ENCODE measurements at regions not wholly inside any gene's neighbourhood (a gene's known extent, or its start where the extent isn't known, plus 50 kb on each side); places are given as distances from the start of the nearest gene placed in this dataset.
A peak's percentile ranks its signal among the peaks of the same experiment; 100 is the strongest.
"Not testable (repeated sequence)": the region's sequence is repeated elsewhere in the genome, so short reads cannot be mapped to it uniquely, and the experiment has no call there.

DNA sequence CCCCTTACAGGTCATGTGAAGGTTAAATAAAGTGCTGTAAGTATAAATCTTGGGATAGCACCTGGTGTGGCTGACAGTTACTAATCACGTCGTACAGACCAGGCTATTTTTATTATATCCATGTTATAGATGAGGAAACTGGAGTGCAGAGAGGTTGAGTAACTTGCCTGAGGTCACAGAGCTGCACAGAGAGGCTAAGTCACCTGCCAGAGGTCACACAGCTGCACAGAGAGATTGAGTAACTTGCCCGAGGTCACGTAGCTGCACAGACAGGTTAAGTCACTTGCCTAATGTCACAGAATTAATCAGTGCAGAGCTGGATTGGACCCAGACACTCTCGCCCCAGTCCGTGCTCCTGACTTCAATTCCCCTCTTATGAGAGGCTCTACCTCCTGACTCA, 171.5 kb downstream of the NUP210 start:
- DNase-seq (ENCODE audit: low spot score): no peak

DNA sequence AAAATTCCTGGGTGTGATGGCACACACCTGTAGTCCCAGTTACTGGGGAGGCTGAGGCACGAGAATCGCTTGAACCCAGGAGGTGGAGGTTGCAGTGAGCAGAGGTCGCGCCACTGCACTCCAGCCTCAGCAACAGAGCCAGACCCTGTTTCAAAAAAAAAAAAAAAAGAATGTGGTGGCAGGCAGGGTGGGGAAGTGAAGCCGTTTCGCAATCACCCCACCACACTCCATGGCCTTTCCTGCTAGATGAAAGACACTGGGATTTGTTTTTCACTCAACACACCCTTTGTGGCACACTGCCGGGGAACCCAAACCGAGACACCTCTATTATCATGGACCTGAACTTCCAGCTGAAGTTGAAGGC, 172.4 kb upstream of the IQSEC1 start:
- peak; percentile 65 for DNase-seq (ENCODE audit: low spot score)

DNA sequence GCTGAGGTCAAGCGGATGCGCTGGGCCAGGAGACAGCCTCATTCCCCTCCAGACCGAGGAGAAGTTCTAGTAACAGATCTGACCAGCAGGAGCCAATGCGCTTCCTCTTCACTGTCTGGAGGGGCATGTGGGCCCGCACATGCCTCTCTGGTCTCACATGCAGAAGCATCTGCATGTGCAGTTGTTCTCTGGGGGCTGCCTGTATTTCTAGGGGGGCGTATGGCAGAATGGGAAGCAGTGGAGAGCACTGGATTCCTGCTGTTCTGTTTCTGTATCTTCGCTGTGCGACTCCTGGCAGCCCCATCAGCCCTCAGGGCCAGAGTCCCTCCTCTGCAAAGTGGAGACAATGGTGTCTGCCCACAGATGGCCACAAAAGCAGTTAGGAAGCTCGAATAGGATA, 170.4 kb upstream of the IQSEC1 start:
- DNase-seq (ENCODE audit: low spot score): no peak

DNA sequence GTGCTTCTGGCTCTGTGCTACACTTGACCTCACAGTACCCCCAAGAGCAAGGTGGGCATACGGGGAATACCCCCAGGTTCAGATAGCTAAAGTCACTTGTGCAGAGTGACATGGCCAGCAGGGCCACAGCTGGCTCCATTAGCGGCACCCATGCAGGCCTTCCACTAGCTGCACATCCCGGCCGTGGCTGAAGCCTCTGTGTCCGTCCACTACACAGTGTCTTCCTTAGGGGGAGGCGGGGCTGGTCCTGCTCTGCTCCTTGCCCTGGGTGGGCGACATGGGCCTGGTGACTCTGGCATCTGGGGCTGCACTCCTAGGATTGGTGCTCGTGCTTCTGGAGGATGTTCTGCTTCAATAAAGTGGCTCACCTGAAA, 169.1 kb upstream of the IQSEC1 start:
- DNase-seq (ENCODE audit: low spot score): no peak

DNA sequence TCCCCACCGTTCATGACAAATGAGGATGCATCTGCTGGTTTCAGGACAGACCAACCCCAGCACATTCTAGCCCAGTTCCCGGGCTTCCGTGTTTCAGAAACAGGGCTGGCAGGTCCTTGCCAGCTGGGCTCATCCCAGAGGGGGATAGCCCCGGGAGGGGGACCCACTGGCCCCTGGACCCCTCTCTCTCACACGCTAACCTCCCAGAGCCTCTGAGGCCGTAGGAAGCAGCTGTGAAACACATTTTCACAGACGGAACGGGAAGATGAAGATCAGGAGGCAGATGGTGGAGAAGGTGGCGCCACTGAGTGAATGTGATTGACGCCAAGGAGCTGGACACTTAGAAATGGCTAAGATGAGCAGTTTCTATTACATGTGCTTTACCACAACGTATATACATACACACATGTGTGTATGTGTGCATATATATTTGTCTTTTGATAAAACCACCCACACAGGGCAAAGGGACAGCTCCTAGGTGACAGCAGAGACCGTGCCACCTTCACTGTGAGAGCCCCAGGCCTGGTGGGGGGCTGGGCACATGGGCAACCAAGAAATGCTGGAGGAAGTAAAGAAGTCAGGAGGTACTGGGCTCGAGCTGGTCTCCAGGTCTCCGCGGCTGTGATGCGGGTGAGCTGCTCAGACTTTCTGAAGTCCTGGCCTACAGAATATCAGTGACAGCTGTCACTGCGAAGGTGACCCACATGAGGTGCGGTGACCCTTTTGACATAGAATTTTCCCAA, 168.6 kb upstream of the IQSEC1 start:
- no peak for DNase-seq (ENCODE audit: low spot score)

DNA sequence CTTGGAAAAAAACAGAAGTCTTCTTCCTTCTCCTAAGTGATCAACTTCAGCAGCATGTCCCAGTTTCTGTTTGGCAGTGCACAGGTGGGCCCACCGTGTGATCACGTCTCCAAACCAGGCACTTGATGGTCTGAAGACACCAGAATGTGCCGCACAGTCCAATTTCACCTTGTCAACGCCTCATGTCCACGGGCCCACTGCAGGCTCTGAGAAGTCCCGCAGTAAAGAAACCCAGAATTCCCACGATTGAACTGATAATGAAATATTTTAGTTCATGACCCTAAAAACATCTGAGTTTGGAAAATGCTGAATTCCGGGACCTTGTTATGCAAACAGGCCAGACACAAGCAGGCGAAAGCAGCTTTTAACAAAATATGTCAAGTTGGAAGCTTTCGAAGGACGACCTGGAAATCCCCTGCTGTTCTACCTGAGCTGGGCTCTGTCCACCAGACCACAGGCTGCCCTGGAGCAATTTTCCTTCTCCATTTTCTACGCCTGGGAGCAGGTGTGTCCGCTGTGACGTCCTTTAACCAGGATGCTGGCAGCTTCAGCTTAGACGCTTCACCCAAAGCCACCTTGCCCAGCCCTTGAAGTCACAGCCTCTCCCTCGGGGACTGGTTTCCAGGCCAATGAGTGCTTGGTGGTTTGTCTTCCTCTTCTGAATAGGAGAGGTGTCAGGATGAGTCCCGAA, 167.8 kb upstream of the IQSEC1 start:
- no peak for DNase-seq (ENCODE audit: low spot score)

DNA sequence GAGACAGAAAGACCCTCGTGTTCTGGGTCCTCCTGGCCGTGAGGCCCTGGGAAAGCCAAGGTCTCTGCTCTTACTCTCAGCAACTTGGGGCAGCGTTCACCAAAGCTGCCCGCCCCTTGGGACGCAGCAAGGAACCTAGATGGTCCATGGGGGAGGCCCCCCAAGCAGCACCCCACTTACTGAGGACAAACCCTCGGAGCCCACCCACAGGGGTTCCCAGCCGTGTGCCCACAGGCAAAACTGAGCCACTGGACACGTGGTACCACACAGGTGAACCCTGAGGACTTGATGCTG, 166.2 kb upstream of the IQSEC1 start:
- no peak for DNase-seq (ENCODE audit: low spot score)

DNA sequence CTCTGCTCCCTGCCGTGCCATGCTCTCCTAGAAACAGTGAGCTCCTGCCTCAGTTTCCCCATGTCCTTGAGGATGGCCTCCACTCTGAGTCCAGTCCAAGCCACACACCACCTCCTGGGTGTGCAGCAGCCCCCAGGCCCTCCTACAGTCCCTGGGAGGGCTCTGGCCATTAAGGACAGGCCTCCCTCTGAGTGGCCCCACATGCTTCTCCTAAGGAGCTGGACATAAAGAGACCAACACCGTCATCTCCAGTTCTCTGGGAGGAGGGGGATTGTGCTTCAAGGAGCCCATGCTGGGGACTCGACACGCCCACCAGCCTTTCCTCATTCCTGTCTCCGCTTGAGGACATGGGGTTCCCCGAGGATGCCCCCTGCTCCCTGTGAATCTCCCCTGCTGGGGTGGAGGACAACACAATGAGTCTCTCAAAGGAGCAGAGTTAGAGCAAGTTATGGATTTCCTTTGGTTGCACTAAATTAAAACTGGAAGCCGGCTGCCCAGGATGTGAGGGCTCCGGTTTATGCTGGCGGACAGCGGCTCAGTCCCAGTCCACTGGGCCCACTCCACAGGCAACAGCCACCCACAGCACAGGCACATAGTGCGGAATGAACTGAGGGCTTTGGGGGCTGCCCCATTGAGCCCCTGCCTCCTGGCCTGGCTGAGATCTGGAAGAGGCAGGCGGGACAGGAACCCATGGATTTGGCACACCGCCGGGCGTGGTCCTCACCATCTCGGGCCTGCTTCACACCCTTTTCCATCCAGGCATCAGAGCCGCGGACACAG, 165.6 kb upstream of the IQSEC1 start:
- DNase-seq (ENCODE audit: low spot score): no peak

DNA sequence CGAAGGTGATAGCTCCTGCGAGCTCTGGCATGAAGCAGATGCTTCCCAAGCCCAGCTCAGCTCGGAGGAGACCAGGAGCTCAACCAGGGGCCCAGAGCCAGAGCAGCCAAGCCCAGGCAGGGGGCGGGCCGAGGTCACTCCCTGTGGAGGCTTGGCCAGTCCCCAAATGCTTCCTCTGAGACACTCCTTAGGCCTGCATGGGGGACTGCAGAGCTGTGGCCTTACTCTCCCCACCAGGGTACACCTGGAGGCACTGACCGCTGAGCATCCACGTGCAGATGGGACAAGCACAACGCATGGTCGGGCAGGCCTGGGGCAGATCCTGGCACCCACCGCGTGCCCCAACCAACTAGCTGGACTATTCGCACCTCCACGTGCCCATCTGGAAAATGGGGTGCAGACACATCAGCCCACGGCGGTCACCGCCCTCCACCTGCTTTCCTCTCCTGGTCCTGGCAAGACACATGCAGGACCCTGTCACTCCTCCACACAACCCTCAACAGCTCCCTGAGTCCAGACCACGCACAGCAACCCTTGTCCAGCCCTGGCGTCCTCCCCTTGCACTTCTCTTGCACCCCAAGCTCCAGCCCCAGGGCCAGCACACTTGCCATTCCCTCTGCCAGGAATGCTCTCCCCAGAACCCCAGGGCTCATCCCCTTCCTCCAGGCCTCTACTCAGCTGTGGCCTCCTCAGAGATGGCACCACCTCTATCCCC, 164.7 kb upstream of the IQSEC1 start:
- no peak for DNase-seq (ENCODE audit: low spot score)

DNA sequence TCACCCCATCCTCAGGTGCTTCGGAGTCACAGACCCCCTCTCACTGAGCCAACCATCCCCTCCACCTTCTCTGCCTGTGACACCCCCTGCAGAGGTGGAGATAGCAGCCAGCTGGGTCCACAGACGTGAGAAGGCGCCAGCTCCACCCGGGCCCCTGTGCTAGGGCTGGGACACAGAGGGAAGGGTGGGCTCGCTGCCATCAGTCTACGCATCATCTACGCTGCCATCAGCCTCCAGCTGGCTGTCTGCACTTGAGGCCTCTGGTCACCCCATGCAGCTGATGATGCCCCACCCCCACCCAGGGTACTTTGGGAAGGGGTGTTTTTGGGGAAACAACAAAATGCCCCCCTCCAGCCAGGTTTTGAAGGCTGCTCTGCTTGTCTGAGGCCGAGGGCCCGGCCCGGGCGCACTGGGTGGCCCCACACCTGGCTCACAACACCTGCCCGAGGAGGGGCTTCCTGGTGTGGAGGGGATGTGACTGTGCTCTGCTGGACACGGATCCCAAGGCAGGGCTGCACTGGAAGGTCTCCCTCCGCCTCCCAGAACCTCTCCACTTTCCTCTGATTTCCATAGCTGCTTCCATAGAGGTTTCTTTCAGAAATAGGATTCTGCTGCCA, 163.4 kb upstream of the IQSEC1 start:
- DNase-seq (ENCODE audit: low spot score): no peak

DNA sequence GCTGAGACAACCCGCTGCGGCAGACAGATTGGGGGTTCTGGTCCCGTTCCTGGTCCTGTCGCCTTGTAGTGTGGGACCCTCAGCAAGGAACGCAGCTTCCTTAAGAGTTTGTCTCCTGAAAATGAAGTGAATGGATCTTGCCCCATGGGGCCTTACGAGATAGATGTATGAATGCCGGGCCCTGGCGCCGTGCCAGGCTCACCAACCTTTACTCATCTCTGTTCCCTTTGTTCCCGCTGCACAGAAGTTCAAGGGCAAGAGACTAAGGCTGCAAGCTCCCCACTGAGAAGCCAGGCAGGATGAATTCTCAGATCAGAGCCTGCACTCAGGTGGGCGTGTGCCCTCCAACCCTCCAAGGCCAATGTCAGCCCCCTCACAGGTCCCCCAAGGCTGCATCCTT, 162.7 kb upstream of the IQSEC1 start:
- no peak for DNase-seq (ENCODE audit: low spot score)

DNA sequence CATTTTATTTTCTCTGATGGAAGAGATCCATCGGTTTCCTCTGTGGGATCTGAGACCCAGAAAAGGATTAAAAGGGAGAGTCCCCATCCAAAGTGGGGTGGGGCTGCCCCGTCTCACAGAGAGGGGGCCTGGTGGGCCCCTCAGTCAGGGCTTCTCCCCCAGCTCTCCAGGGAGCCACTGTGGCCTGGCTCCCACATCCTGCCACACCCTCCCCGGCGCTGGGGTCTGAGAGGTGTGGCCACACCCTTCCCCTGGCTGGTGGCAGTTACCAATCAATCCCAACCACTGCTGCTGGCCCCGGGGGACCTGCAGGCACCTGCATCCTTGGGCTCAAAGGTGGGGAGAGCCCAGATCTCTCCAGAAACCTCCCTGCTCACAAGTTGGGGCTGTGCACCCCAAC, 161.8 kb upstream of the IQSEC1 start:
- DNase-seq (ENCODE audit: low spot score): no peak

DNA sequence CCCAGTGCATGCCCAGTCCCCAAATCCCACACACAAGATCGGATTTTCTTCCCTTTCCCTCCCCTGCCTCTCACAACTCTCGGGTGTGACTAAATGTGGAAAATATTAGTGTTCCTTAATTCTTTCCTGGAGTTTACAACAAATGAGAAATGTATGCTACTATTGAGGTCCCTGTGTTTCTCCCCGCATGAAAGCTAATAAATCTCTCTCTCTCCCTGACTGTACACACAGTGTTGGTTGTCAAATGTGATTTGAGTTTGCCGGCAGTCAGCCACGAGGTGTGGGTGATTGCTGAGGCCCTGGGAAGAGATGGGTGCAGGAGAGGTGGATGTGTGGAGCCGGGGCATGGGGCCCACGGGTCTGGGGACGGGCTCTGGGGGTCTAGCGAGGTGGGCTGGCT, 161.4 kb upstream of the IQSEC1 start:
- DNase-seq (ENCODE audit: low spot score): no peak

DNA sequence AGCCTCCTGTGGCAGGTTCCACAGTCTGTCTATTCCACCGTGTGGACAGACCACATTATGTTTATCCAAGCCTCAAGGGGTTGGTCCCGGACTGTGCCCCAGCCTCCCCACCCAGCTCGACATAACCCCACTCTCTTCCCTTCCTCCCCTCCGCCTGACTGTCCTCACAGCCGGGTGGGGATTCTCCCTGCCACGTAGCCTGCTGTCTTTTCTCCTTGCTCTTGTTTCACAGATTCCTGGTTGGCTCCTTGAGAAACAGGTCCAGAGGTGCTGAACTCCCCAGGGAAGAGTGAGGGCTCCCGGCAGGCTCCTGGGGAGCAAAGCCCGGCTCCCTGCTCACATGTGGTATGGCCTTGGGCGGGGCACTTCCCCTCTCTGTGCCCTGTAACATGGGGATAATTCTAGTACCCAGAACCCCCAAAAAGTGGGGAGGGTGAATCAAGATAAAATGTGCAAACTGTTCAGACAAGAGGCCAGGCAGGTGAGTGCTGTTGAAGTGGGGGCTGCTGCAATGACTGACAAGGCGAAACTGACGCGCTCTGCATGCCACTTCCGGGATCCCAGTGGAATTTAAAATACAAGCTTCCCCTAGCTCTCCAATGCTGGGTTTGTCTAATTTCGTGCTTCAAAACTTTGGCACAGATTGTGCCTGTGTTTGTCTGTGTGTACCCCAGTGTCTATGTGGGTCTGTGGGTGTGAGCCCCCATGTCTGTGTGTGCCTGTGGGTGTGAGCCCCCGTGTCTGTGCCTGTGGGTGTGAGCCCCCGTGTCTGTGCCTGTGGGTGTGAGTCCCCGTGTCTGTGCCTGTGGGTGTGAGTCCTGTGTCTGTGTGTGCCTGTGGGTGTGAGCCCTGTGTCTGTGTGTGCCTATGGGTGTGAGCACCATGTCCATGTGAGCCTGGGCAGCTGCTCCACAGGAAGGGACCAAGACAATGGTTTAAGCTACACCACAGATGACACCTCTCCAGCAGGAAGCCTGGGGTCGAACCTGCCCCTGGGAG, 160.6 kb upstream of the IQSEC1 start:
- DNase-seq (ENCODE audit: low spot score): no peak

DNA sequence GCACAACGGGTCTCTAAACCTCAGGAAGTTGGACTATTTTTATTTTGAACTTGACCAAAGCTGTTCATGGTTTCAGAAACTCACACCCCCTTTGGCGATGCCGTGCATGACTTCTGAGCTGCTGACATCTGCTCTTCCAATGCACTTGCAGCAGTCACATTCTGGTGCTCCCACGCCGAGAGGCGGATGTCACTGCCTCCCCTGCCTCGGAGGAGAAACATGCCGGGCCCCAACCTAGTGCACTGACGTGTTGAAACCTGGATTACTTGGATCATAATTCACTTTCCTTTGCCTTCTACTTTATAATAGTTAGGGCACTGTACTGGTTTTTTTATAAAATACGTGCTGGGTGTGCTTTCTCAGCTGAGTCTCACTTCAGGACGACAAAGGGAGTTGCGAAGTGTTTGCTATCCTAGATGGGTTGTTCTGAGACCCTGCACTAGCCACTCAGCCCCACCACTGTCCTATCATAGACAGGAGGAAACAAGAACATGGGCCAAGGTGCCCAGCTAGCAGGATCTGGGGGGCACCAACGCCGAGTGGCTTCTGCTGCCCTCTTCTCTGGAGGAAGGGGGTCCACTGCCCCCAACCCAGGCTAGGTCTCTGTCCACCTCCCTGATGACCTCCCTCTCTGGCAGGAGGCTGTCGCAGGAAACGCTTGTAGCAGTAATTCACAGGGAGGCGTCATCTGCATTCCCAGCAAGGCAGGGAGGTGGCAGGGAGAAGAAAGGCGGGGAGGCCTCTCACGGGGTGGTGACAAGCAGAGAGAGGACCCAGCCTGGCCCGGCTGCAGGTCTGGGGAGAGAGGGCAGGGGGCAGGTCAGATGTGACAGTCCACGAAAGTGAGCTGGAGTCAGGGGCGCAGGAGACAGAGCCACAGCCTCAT, 158.8 kb upstream of the IQSEC1 start:
- no peak for DNase-seq (ENCODE audit: low spot score)

DNA sequence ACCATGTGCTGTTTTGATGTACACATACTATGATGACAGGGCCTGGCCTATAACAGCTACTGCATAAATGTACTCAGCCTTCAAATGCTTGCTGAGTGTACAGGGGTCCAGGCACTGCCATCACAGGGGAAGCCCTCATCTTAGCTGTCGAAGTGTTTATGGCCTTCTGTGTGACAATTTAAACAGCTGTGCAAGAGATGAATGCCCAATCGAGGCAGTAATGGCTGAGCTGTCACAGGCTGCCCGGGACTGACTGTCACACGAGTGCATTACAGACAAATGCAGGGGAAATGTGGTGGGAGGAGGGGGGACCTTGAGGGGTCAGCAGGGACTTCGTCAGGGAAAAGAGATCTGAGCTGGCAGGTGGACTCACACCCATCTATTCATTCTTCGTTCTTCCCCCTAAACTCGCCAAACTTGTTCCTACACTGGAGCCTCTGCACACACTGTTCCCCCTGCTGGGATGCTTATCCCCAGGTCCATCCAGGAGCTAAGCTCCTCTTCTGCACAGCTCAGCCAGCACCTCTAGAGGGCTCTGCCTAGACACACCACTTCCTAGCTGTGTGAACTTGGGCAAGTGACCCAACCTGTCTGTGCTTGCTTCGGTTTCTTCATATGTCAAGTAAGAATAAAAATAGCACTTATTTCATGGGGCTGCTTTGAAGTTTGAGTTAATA, 156.2 kb upstream of the IQSEC1 start:
- peak; percentile 94 for DNase-seq (ENCODE audit: low spot score)

DNA sequence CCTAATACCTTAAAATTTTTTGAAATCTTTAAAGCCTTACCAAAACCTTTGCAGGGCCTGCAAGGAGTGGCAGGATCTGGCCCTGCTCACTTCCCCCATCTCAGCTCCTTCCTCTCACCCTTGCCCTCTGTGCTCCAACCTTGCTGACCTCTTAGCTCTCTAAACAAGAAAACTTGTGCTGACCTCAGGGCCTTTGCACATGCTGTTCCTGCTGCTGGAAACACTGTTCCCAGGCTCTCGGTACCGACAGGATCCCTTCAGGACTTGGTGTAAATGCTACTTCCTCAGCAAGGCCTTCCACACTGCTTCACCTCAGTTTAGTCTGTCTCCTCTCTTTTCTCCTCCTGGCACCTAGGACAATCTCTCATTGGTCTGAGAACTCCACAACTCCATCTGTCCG, 155.4 kb upstream of the IQSEC1 start:
- DNase-seq (ENCODE audit: low spot score): no peak

DNA sequence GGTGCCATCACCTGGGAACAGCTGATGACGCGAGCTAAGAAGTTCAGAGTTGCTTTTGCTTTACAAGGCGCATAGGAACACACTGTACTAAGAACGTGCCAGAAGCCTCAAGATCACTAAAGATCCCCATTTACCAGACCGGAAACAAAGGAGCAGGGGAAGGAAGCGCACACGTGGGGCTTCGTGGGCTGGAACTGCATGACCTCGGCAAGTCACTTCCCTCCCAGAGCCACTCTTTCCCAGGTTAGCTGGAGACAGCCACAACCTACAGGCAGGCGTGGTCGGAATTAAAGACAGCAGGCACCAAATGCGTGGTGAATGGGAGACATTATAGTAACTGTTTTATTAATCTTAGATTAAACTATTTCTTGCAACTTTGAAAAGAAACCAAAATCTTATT, 154.9 kb upstream of the IQSEC1 start:
- DNase-seq (ENCODE audit: low spot score): not testable (repeated sequence)

DNA sequence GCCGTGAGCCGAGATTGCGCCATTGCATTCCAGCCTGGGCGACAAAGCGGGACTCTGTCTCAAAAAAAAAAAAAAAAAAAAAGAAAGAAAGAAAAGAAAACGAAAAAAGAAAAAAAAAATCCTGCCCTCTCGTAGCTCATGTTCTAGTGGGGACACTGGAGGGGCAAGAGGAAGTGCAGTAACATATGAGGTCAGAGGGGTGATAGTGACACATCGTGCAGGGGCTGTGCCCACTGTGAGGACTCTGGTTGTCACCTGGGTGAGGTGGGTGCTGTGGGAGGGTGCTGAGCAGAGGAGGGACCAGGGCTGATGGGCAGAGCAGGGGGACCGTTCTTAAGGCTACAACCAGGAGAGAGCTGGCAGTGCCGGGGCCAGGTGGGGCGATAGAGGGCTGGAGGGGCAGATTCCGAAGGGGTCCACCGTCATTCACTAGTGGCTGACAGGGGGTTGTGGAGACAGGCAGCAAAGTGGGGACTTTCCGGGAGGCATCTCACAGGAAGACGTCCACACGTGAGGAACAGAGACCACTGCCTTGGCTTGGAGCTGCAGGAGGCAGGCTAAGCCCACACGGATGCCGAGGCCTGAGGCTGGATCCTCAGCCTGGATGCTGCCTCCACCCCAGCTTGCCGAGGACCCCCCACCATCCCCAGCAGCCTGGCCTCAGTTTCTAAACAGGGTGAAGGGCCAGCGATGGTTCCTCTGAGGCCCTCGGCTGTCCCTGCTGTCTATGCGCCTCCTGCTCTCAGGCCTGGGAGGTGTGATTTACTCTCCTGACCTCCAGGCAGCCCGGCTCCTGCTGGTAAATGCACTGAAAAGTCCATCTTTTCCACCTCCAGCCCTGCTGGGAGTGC, 154.3 kb upstream of the IQSEC1 start:
- no peak for DNase-seq (ENCODE audit: low spot score)

All from HuH-7.5 (cell line).